Neural progenitor cell (in vitro differentiated cells): ENCODE measurements at regions not wholly inside any gene's neighbourhood (a gene's known extent, or its start where the extent isn't known, plus 50 kb on each side); places are given as distances from the start of the nearest gene placed in this dataset.

Source experiments
- DNase-seq: peaks from one replicate; pipeline ENCODE4 v3.0.0-alpha.2; 2016; ENCODE audit warnings: low spot score
- H2AFZ ChIP-seq: fragments of 200-600 bp; sonication (generic); replicated peaks from 2 replicates; pipeline ENCODE4 v1.6.1; 2016; ENCODE audit warnings: antibody characterized with exemption
- H3F3A ChIP-seq: fragments of 200-600 bp; sonication (generic); 2 replicates; pipeline ENCODE4 v1.6.1; 2016; ENCODE audit warnings: antibody characterized with exemption, low read depth
- H3K27ac ChIP-seq: fragments of 200-600 bp; sonication (generic); 2 replicates; pipeline ENCODE4 v1.5.1; 2016; ENCODE audit warnings: mild to moderate bottlenecking
- H3K27me3 ChIP-seq: fragments of 200-600 bp; sonication (generic); 2 replicates; pipeline ENCODE4 v1.6.1; 2016; ENCODE audit warnings: mild to moderate bottlenecking, moderate library complexity
- H3K36me3 ChIP-seq: fragments of 200-600 bp; sonication (generic); 2 replicates; pipeline ENCODE4 v1.5.1; 2016
- H3K4me1 ChIP-seq: fragments of 200-600 bp; sonication (generic); 2 replicates; pipeline ENCODE4 v1.6.1; 2016; ENCODE audit warnings: mixed run types
- H3K4me2 ChIP-seq: fragments of 200-600 bp; sonication (generic); 2 replicates; pipeline ENCODE4 v1.6.1; 2016
- H3K4me3 ChIP-seq: fragments of 200-600 bp; sonication (generic); 2 replicates; pipeline ENCODE4 v1.5.1; 2016
- H3K79me2 ChIP-seq: fragments of 200-600 bp; sonication (generic); 2 replicates; pipeline ENCODE4 v1.6.1; 2016; ENCODE audit warnings: low read depth
- H3K9ac ChIP-seq: fragments of 200-600 bp; sonication (generic); 2 replicates; pipeline ENCODE4 v1.6.1; 2016
- H3K9me3 ChIP-seq: fragments of 200-600 bp; sonication (generic); 2 replicates; pipeline ENCODE4 v1.5.1; 2016; ENCODE audit warnings: low read depth
- H4K20me1 ChIP-seq: fragments of 200-600 bp; sonication (generic); 2 replicates; pipeline ENCODE4 v1.6.1; 2016; ENCODE audit warnings: low read depth
- H3K27ac Mint-ChIP-seq: 3 replicates; pipeline ENCODE4 v1.8.0; 2021; ENCODE audit warnings: mixed read lengths
- H3K27me3 Mint-ChIP-seq: 2 replicates; pipeline ENCODE4 v1.8.0; 2022; ENCODE audit warnings: low read depth, mild to moderate bottlenecking, inconsistent platforms, moderate library complexity, mixed read lengths; ENCODE audit not compliant: insufficient read depth
- H3K36me3 Mint-ChIP-seq: 3 replicates; pipeline ENCODE4 v1.8.0; 2021; ENCODE audit warnings: mixed read lengths
- H3K4me1 Mint-ChIP-seq: 3 replicates; pipeline ENCODE4 v1.8.0; 2021; ENCODE audit warnings: mixed read lengths
- H3K4me3 Mint-ChIP-seq: 3 replicates; pipeline ENCODE4 v1.8.0; 2021; ENCODE audit warnings: mild to moderate bottlenecking, moderate library complexity, mixed read lengths
- H3K9me3 Mint-ChIP-seq: 3 replicates; pipeline ENCODE4 v1.8.0; 2020; ENCODE audit warnings: mixed read lengths
- CTCF ChIP-seq: fragments of 200-600 bp; sonication (generic); IDR thresholded peaks from 2 replicates; pipeline ENCODE4 v1.5.1; 2017; ENCODE audit warnings: antibody characterized with exemption, mild to moderate bottlenecking
- EZH2 ChIP-seq: fragments of 200-600 bp; sonication (generic); IDR thresholded peaks from 2 replicates; pipeline ENCODE4 v1.6.1; 2017; ENCODE audit warnings: antibody characterized with exemption, mild to moderate bottlenecking, moderate library complexity
- EZH2phosphoT487 ChIP-seq: fragments of 200-600 bp; sonication (generic); IDR thresholded peaks from 2 replicates; pipeline ENCODE4 v1.6.1; 2017; ENCODE audit warnings: antibody characterized with exemption

GRCh38 chr17:77802333-77802615 lies 156.2 kb upstream of the TNRC6C start:
- no peak overlapping the region for H2AFZ ChIP-seq

DNA sequence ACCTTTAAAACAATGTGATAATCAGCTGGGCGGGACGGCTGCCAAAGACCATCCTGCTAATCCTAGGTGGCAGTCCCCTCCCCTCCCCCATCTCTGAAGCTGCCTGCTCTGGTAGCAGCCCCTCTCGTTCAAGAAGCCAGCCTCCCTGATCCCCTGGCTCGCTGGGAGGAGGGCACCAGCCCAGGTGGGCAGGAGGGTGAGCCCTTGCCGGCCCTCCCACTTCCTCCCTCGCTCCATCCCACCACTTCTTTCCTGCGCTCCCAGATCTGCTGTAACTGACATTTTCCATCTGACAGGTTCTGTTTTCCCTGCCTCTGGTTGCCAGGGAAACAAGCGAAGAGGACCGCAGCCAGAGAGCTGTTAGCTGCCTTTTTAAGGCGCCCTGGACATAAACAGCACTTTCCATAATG lies 155.7 kb upstream of the TNRC6C start:
- Histone ChIP-seq H3K4me1 (peaks cover 32% of the 10 kb centered on the region), H3K9ac (no peak overlapping the region), H3K4me2 (peak overlapping the region; percentile 74), H3K27me3 (no peaks in the 10 kb centered on the region), H3K79me2 (no peaks in the 10 kb centered on the region), H3K36me3 (no peaks in the 10 kb centered on the region), H2AFZ (no peak overlapping the region), H3K4me3 (peak overlapping the region; percentile 12), H3K9me3 (no peaks in the 10 kb centered on the region), H3K27ac (no peak overlapping the region), H3F3A (peaks cover 14% of the 10 kb centered on the region), H4K20me1 (no peaks in the 10 kb centered on the region)
- H3K27me3 Mint-ChIP-seq, result peaks cover 27% of the 10 kb centered on the region
- no peaks in the 10 kb centered on the region for H3K9me3 Mint-ChIP-seq
- no peaks in the 10 kb centered on the region for H3K36me3 Mint-ChIP-seq
- TF ChIP-seq EZH2 (no peak), CTCF (no peak), EZH2phosphoT487 (no peak)
- H3K4me3 Mint-ChIP-seq, result peak overlapping the region; percentile 62
- H3K27ac Mint-ChIP-seq, result peak overlapping the region; percentile 93
- peaks cover 51% of the 10 kb centered on the region for H3K4me1 Mint-ChIP-seq
- DNase-seq, result peak; percentile 77

More at GRCh38 chr17:77802333-77802615, 156.2 kb upstream of the TNRC6C start:
- peaks cover 32% of the 10 kb centered on the region for H3K4me1 ChIP-seq
- H3K36me3 Mint-ChIP-seq, result no peaks in the 10 kb centered on the region
- peaks cover 54% of the 10 kb centered on the region for H3K4me1 Mint-ChIP-seq
- H3K27me3 Mint-ChIP-seq, result peaks cover 30% of the 10 kb centered on the region
- H3K4me3 Mint-ChIP-seq, result peak overlapping the region; percentile 62
- H3K4me3 ChIP-seq, result peak overlapping the region; percentile 12
- DNase-seq, result no peak
- peak overlapping the region; percentile 30 for H3K27ac Mint-ChIP-seq
- H3K4me2 ChIP-seq, result peak overlapping the region; percentile 74
- H3K9me3 Mint-ChIP-seq, result no peaks in the 10 kb centered on the region
- TF ChIP-seq EZH2phosphoT487 (no peak), CTCF (no peak), EZH2 (no peak)
- no peaks in the 10 kb centered on the region for H4K20me1 ChIP-seq
- H3K36me3 ChIP-seq, result no peaks in the 10 kb centered on the region
- H3K9ac ChIP-seq, result no peak overlapping the region
- H3K79me2 ChIP-seq, result no peaks in the 10 kb centered on the region
- peaks cover 14% of the 10 kb centered on the region for H3F3A ChIP-seq
- no peaks in the 10 kb centered on the region for H3K27me3 ChIP-seq
- H3K9me3 ChIP-seq, result no peaks in the 10 kb centered on the region
- no peak overlapping the region for H3K27ac ChIP-seq

DNA sequence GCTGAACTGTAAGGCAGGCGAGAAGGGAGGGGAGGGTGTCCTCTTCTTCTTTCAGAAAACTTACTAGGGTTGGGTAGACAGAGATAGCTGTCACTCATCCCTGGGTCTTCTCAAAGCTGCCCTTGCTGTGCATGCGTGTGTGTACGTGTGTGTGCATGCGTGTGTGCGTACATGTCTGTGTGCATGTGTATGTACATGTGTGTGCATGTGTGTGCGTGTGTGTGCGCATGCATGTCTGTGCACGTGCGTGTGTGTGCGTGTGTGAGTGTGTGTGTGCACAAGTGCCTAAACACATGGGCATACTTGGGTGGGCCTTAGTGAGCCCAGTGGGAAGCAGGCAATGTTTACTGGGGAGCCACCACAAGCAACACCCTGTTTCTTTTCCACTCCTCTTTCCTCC lies 154.8 kb upstream of the TNRC6C start:
- Mint-ChIP-seq H3K36me3 (no peaks in the 10 kb centered on the region), H3K9me3 (no peaks in the 10 kb centered on the region), H3K4me1 (peaks cover 51% of the 10 kb centered on the region), H3K27ac (peak overlapping the region; percentile 47), H3K4me3 (peak overlapping the region; percentile 11), H3K27me3 (peaks cover 25% of the 10 kb centered on the region)
- Histone ChIP-seq H3K27me3 (no peaks in the 10 kb centered on the region), H3K79me2 (no peaks in the 10 kb centered on the region), H3K4me2 (peak overlapping the region; percentile 74), H3K4me1 (peaks cover 32% of the 10 kb centered on the region), H3F3A (peaks cover 14% of the 10 kb centered on the region), H3K9ac (no peak overlapping the region), H3K4me3 (no peak overlapping the region), H3K9me3 (no peaks in the 10 kb centered on the region), H3K27ac (no peak overlapping the region), H2AFZ (no peak overlapping the region), H3K36me3 (no peaks in the 10 kb centered on the region), H4K20me1 (no peaks in the 10 kb centered on the region)
- no peak for TF ChIP-seq EZH2phosphoT487
- TF ChIP-seq CTCF, result no peak
- TF ChIP-seq EZH2, result no peak
- no peak for DNase-seq
